Smooth muscle cell (in vitro differentiated cells): ENCODE measurements at regions not wholly inside any gene's neighbourhood (a gene's known extent, or its start where the extent isn't known, plus 50 kb on each side); places are given as distances from the start of the nearest gene placed in this dataset.

ENCODE experiments used
- DNase-seq: peaks from one replicate; lab custom pipeline; 2025; ENCODE audit not compliant: unreplicated experiment; lab: John Stamatoyannopoulos, UW
- H2AFZ ChIP-seq: fragments of 200-600 bp; sonication (generic); 2 replicates; pipeline ENCODE4 v1.6.0; 2016; ENCODE audit warnings: antibody characterized with exemption, low read depth, mild to moderate bottlenecking
- H3F3A ChIP-seq: fragments of 200-600 bp; sonication (generic); 2 replicates; pipeline ENCODE4 v1.6.0; 2017; ENCODE audit warnings: antibody characterized with exemption, low read depth
- H3K27ac ChIP-seq: fragments of 200-600 bp; sonication (generic); 2 replicates; pipeline ENCODE4 v1.5.1; 2016; ENCODE audit warnings: low read depth, mild to moderate bottlenecking
- H3K27me3 ChIP-seq: fragments of 200-600 bp; sonication (generic); 2 replicates; pipeline ENCODE4 v1.6.1; 2016; ENCODE audit warnings: low read depth, mild to moderate bottlenecking
- H3K36me3 ChIP-seq: fragments of 200-600 bp; sonication (generic); 2 replicates; pipeline ENCODE4 v1.5.1; 2016; ENCODE audit warnings: low read depth
- H3K4me1 ChIP-seq: fragments of 200-600 bp; sonication (generic); 2 replicates; pipeline ENCODE4 v1.5.1; 2016; ENCODE audit warnings: low read depth
- H3K4me2 ChIP-seq: fragments of 200-600 bp; sonication (generic); 2 replicates; pipeline ENCODE4 v1.6.0; 2016; ENCODE audit warnings: mild to moderate bottlenecking
- H3K4me3 ChIP-seq: fragments of 200-600 bp; sonication (generic); 2 replicates; pipeline ENCODE4 v1.5.1; 2016; ENCODE audit warnings: mild to moderate bottlenecking
- H3K79me2 ChIP-seq: fragments of 200-600 bp; sonication (generic); 2 replicates; pipeline ENCODE4 v1.6.0; 2016; ENCODE audit warnings: low read depth, mild to moderate bottlenecking
- H3K9ac ChIP-seq: fragments of 200-600 bp; sonication (generic); 2 replicates; pipeline ENCODE4 v1.6.0; 2016; ENCODE audit warnings: low read depth
- H3K9me3 ChIP-seq: fragments of 200-600 bp; sonication (generic); replicated peaks from 2 replicates; pipeline ENCODE4 v1.5.1; 2016; ENCODE audit warnings: low read depth
- H4K20me1 ChIP-seq: fragments of 200-600 bp; sonication (generic); 2 replicates; pipeline ENCODE4 v1.6.0; 2016; ENCODE audit warnings: low read depth
- WGBS: methylation state at CpG from one replicate; pipeline ENCODE4 v1.1.7; 2016; ENCODE audit warnings: low lambda C conversion rate; 5-methylcytosine and 5-hydroxymethylcytosine counted together
- TF ChIP-seq, protein P1 (sequence below): fragments of 200-600 bp; sonication (generic); IDR thresholded peaks from 2 replicates; pipeline ENCODE4 v1.5.1; 2017; ENCODE audit warnings: borderline replicate concordance, mild to moderate bottlenecking, antibody characterized with exemption; ENCODE audit not compliant: insufficient read depth, poor library complexity, severe bottlenecking

DNA sequence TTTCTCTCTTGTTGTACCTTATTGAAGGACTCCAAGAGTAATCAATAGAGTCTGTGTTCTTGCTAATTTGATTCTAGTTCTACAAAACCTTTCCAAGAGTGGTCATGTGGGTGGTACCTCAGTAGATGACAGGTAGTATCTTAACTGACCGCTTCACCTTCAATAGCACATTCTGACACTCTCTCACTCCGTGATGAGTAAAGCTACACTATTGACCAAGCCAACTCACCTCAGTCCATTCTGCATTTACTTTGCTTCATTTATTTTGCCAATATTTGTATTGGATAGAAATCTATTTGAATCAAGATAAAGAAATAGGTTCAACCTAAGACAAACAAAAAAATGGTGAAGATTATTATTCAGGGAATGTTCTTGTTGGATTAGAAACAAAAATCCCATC, 1869.6 kb upstream of the CELF4 start:
- 98% methylated on average over 2 of the region's 2 CpGs for WGBS
- Histone ChIP-seq H3F3A (no peaks in the 10 kb centered on the region), H3K27me3 (no peaks in the 10 kb centered on the region), H4K20me1 (no peaks in the 10 kb centered on the region), H3K9me3 (no peaks in the 10 kb centered on the region), H3K36me3 (no peaks in the 10 kb centered on the region), H3K4me1 (no peaks in the 10 kb centered on the region), H3K4me3 (no peak overlapping the region), H3K4me2 (no peak overlapping the region), H3K9ac (no peak overlapping the region), H3K79me2 (no peaks in the 10 kb centered on the region), H3K27ac (no peak overlapping the region), H2AFZ (no peak overlapping the region)
- TF ChIP-seq, protein P1, sequence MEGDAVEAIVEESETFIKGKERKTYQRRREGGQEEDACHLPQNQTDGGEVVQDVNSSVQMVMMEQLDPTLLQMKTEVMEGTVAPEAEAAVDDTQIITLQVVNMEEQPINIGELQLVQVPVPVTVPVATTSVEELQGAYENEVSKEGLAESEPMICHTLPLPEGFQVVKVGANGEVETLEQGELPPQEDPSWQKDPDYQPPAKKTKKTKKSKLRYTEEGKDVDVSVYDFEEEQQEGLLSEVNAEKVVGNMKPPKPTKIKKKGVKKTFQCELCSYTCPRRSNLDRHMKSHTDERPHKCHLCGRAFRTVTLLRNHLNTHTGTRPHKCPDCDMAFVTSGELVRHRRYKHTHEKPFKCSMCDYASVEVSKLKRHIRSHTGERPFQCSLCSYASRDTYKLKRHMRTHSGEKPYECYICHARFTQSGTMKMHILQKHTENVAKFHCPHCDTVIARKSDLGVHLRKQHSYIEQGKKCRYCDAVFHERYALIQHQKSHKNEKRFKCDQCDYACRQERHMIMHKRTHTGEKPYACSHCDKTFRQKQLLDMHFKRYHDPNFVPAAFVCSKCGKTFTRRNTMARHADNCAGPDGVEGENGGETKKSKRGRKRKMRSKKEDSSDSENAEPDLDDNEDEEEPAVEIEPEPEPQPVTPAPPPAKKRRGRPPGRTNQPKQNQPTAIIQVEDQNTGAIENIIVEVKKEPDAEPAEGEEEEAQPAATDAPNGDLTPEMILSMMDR, result no peak
- DNase-seq, result no peak

DNA sequence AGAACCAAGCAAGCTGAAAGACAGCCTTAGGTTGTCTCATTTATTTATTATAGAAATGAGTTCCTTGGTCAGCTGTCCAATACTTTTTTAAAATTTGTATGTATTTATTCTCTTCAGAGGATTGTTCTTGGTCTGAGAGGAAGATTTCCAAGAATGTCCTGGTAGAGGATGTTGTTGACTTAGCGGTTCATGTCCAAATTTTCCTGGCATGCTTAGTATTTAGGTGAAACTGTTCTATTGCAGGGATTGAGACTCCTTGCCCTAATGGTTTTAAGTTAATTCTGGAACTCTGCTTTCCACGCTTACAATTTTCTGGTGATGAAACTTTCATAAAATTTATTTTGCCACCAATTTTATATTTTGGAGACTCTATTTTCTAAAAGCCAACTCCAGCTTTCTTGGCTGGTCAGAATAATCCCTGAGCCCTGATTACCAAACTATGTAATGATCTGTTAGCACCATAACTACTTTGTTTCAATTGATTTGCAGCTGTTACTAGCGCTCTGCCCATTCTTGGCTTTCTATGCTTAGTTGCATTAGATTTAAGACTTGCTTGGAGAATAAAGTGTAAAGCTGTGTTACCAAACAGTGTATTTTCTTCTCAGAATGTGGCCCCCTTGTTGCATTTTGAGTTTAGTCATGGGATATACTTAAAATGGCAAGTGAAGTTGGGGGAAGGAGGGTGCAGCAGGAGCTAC, 1868.8 kb upstream of the CELF4 start:
- DNase-seq, result no peak
- Histone ChIP-seq H3K79me2 (no peaks in the 10 kb centered on the region), H3K27me3 (no peaks in the 10 kb centered on the region), H3F3A (no peaks in the 10 kb centered on the region), H3K4me3 (no peak overlapping the region), H2AFZ (no peak overlapping the region), H3K27ac (no peak overlapping the region), H3K4me1 (no peaks in the 10 kb centered on the region), H3K4me2 (no peak overlapping the region), H3K9ac (no peak overlapping the region), H3K9me3 (no peaks in the 10 kb centered on the region), H3K36me3 (no peaks in the 10 kb centered on the region), H4K20me1 (no peaks in the 10 kb centered on the region)
- WGBS, result 95% methylated on average over 3 of the region's 3 CpGs
- TF ChIP-seq, protein P1, result no peak

DNA sequence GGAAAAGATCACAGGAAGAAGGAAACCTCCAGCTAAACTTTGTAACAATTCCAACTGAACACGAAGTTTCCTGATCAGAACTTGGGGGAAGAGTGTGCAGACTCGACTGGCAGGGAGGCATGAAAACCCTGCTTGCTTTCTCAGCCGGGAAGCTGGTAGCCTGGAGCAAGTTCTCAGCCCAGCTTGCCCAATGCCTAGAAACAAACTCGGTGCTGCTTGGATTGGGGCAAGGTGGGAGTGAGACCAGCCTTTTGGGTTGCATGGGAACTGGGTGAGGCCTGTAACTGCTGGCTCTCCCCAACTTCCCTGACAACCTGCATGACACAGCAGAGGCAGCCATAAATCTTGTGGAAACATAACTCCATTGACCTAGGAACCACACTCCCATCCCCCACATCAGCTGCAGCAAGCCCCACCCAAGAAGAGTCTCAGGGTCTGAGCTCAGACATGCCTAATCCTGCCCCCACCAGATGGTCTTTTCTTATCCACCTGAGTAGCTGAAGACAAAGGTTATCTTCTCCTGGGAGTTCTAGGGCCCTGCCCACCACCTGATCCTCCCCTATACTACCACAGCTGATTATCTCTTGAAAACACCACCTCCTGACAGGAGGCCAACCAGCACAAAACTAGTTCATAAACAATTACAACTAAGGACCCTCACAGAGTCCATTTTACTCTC, 1859.7 kb upstream of the CELF4 start:
- H3F3A ChIP-seq, result no peaks in the 10 kb centered on the region
- no peaks in the 10 kb centered on the region for H4K20me1 ChIP-seq
- H2AFZ ChIP-seq, result no peak overlapping the region
- H3K4me2 ChIP-seq, result no peak overlapping the region
- no peaks in the 10 kb centered on the region for H3K79me2 ChIP-seq
- H3K27ac ChIP-seq, result no peak overlapping the region
- H3K27me3 ChIP-seq, result no peaks in the 10 kb centered on the region
- no peaks in the 10 kb centered on the region for H3K9me3 ChIP-seq
- no peak for DNase-seq
- TF ChIP-seq, protein P1, result no peak
- WGBS, result 96% methylated on average over 4 of the region's 4 CpGs
- no peaks in the 10 kb centered on the region for H3K36me3 ChIP-seq
- no peaks in the 10 kb centered on the region for H3K4me1 ChIP-seq
- no peak overlapping the region for H3K4me3 ChIP-seq
- no peak overlapping the region for H3K9ac ChIP-seq
